GM18502 (cell line): ENCODE measurements at regions not wholly inside any gene's neighbourhood (a gene's known extent, or its start where the extent isn't known, plus 50 kb on each side); places are given as distances from the start of the nearest gene placed in this dataset.

Experiments used
- ATAC-seq: cut with Tn5 transposase; IDR thresholded peaks from one replicate; pipeline ENCODE4 v1.9.1; 2021; ENCODE audit warnings: mild to moderate bottlenecking; ENCODE audit not compliant: unreplicated experiment, poor library complexity

- ATAC-seq = no peak
Observed at GRCh38 chr18:46369323-46369722, 265.1 kb downstream of the HAUS1 start.

- ATAC-seq = no peak
Observed at GRCh38 chr18:46370898-46371297, 266.7 kb downstream of the HAUS1 start.

DNA sequence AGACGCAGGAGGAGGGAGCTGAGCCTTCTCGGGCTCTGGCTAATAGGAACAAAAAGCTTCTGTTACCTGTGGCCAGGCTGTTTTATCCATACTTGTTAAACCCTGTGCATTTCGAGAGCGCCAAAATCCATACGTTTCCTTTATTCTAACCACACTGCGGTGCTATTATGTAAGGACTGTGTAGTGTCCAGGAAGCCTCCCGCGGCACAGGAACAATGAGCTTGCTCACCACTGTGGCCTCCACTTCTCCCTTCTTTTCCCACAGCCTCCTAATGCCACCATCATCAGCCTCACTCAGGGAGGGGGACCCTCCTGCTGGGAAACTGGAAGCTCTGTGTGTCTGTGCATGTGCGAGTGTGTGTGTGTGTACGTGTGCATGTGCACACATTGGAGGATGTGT lies 268.5 kb downstream of the HAUS1 start:
- ATAC-seq = no peak

DNA sequence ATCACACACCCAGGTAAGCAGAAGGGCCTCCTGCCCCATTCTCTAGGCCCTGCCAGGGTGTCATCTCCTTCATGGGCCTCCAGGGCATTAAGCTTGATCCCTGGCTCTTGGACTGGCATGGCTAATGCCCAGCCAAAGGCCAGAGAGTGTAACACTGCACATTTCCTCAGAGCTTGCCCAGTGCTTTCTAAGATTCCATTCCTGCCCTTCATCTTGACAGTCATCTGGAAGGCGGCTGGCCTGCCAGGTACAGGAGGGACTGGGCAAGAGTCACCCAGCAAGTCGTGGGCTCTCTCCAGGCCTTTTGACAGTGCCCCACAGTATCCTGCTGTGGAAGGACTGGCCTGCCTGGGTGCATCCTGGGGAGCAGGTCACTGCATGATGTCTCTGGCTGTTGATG lies 268.9 kb downstream of the HAUS1 start:
- ATAC-seq = no peak

GRCh38 chr18:46373791-46374190 lies 269.6 kb downstream of the HAUS1 start:
- no peak for ATAC-seq

DNA sequence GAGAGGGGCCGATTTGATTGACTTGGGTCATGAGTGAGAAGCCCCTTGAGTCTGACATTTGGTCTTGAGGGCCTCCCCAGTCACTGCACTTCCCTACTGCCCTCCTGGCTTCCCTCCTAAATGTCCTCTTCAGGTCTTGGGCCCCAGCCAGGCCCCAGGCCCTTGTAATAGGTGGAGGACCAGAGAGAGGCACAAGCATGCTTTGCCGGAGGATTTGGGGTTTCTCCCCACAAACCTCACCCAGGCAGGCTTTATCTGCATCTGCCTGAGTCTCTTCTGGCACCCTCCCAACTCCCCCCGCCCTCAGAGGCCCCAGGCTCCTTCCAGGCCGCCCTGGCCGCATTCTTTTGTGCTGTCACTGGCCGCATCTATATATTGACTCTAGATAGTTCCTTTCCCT lies 270.7 kb downstream of the HAUS1 start:
- ATAC-seq = no peak

GRCh38 chr18:46377557-46377956 lies 273.4 kb downstream of the HAUS1 start:
- ATAC-seq = no peak

DNA sequence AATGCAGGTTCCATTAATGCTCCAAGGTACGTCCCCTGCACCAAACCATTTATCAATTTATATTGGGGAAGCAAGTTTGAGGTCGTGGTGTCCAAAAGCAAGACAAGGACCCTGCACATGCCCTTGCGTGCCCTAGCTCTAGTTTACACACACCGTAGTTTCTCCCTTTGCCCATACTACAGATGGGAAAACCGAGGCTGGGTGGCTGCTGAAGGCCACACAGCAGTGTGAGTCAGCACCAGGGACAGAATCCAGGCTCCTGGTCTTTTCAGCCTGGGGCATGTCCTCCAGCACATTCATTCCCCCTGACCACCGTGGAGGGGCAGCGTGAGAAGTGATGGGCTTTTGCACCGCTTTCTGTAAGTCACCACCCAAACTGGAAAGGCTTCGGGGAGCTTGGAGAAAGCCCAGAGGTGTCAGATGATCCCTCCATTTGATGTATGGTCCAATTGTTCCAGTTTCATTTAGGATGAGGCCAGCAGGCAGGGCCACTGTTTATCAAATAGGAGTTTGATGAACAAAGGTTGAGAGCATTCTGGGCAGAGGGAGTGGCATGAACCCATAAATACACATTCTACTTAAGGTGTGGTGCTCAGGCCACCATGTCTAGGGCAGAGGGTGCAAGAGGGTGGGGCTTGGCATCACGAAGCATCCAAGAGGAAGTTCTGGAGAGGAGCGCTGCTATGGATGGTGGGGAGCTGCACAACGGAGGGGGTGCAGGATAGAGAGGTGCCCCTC lies 274.1 kb downstream of the HAUS1 start:
- ATAC-seq = no peak

DNA sequence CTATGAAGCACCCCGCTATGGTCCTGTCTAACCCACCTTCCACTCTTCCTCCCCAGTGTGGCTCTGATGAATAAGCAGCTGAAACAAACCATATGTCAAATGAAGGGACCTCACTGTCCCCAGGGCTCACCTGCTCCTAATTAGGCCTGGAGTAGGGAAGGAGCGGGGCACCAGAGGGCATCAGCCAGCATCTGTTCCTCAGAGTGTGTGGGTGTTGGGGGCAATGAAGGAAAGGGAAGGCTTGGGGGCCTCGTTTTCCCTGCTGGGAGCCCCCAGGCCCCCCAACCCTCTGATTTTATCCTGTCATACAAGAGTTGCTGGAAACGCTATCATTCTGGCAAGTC lies 274.7 kb downstream of the HAUS1 start:
- no peak for ATAC-seq

GRCh38 chr18:46379323-46379950 lies 275.3 kb downstream of the HAUS1 start:
- ATAC-seq = no peak

GRCh38 chr18:46385124-46385523 lies 271.9 kb downstream of the LOXHD1 start:
- no peak for ATAC-seq

- ATAC-seq = no peak
Observed at GRCh38 chr18:46386788-46387187, 270.2 kb downstream of the LOXHD1 start.

- ATAC-seq = no peak
Observed at GRCh38 chr18:46387441-46388131, 269.4 kb downstream of the LOXHD1 start.

DNA sequence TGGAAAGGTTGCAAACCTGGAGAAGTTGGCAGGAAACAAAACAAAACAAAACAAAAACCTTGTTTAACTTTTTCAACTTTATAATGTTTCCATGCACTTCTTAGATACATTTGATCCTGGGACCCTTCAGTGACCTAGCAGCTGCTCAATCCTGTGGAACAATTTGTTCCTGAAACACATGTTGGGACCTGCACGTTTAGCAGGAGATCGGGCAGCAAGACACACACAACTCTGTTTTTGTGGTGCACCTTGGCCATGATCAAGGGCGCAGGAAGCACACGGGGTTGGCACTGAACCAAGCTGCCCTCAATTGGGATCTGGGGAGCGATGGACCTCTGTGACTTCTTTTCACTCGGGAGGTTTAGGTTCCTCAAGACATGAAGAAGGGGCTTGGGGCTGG lies 268.7 kb downstream of the LOXHD1 start:
- ATAC-seq = no peak

GRCh38 chr18:46392576-46392975 lies 264.4 kb downstream of the LOXHD1 start:
- ATAC-seq = no peak

DNA sequence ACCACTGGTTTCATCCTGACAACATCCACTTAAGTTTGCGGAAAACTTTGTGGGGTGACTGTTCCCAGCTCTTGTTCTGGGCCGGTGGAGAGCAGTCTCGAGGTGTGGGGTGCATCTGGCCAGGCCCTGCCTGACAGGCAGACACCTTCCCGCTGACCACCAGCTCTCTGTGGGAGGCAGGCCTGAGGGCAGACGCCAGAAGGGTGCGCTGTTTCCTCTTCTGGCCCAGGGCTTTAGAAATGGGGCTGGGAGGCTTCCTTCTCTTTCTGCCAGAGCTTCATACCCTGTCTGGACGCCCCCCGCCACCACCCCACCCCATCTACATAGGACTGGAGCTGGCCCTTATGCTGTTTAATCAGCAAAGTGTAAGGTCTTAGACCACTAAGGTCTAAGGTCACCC lies 263.8 kb downstream of the LOXHD1 start:
- ATAC-seq = no peak

DNA sequence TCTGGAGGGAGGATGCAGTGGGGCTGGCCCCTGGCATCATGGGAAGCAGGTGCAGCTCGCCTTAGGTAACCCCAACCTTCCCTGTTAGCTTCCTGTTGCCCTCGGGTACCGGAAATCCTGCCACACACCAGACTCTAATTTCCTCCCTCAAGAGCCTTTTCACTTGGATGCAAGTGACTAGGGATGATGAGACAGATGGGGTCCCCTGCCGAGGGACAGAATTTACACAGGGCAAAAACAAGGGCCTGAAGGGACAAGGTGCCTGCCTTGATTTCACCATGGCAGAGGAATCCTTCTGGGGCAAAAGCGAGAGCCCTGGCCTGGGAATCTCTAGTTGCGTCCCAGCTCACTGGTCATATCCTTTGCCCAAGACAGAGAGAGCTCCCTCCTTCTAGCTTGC lies 263.1 kb downstream of the LOXHD1 start:
- ATAC-seq = no peak

GRCh38 chr18:46395795-46396194 lies 261.2 kb downstream of the LOXHD1 start:
- no peak for ATAC-seq

DNA sequence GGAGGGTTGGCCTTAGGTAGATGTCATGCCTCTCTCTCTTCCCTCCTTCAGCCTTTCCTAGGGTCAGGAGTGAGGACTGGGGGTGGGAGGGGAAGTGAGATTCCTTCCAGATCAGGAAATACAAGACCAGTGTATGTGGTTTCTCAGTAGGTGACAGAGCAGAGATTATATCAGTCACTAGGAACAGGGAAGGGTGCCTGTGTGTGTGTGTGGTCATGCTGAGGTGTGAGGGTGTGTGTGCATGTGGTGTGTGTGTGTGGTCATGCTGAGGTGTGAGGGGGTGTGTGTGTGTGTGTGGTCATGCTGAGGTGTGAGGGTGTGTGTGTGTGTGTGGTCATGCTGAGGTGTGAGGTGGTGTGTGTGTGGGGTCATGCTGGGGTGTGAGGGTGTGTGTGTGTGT lies 259.8 kb downstream of the LOXHD1 start:
- no peak for ATAC-seq

GRCh38 chr18:46398005-46398404 lies 259.0 kb downstream of the LOXHD1 start:
- ATAC-seq = no peak

GRCh38 chr18:46398625-46399024 lies 258.4 kb downstream of the LOXHD1 start:
- no peak for ATAC-seq

GRCh38 chr18:46399303-46399702 lies 257.7 kb downstream of the LOXHD1 start:
- no peak for ATAC-seq
